A549 (cell line): ENCODE measurements at regions not wholly inside any gene's neighbourhood (a gene's known extent, or its start where the extent isn't known, plus 50 kb on each side); places are given as distances from the start of the nearest gene placed in this dataset.

Experiments used
- ATAC-seq, 2 experiments: fragments of 200-7000 bp in 1 of 2; fragments of >200 bp in 1 of 2; cut with Nextera tagmentation in 1 of 2; cut with Tn5 transposase in 1 of 2; 3 replicates each; pipeline versions ENCODE4 v1.8.0 to v1.9.1; 2018 to 2020; ENCODE audit warnings: mild to moderate bottlenecking in 1 of 2, moderate library complexity in 1 of 2
- CTCF ChIA-PET: fragments of 300-600 bp; sonication (Branson Sonifier 250); formaldehyde crosslinking; extraction: SDS; loops from one replicate; lab custom pipeline; 2021; ENCODE audit warnings: antibody characterized with exemption, inconsistent platforms; lab: Yijun Ruan, JAX
- POLR2A ChIA-PET: fragments of 350-600 bp; formaldehyde crosslinking; extraction: SDS; loops from one replicate; lab custom pipeline; 2021; ENCODE audit warnings: antibody characterized with exemption, inconsistent platforms; lab: Yijun Ruan, JAX
- DNase-seq, 2 experiments: peaks; one replicate each; pipeline versions ENCODE4 v3.0.0 to v3.0.0-alpha.2; 2011 to 2016; ENCODE audit warnings: low read depth in 1 of 2, low spot score in 1 of 2
- FAIRE-seq: peaks from 2 replicates; lab custom pipeline; 2011; peaks lifted over from hg19 to GRCh38; lab: Jason Lieb, UNC
- H3K27ac ChIP-seq, 2 experiments: fragments of >200 bp; sonication (Bioruptor Twin); formaldehyde crosslinking; 3 replicates each; pipeline ENCODE4 v1.5.1; 2016 to 2017
- H3K4me1 ChIP-seq: fragments of >200 bp; sonication (Bioruptor Twin); formaldehyde crosslinking; 3 replicates; pipeline ENCODE4 v1.6.1; 2016
- H3K4me2 ChIP-seq: fragments of >200 bp; sonication (Bioruptor Twin); formaldehyde crosslinking; 3 replicates; pipeline ENCODE4 v1.6.1; 2016
- H3K4me3 ChIP-seq: fragments of >200 bp; sonication (Bioruptor Twin); formaldehyde crosslinking; 3 replicates; pipeline ENCODE4 v1.5.1; 2016
- H3K9me3 ChIP-seq: fragments of >200 bp; sonication (Bioruptor Twin); formaldehyde crosslinking; 3 replicates; pipeline ENCODE4 v1.6.1; 2016
- ATOH8 ChIP-seq: fragments of 250-450 bp; sonication (Bioruptor Pico); IDR thresholded peaks from 2 replicates; pipeline ENCODE4 v1.5.0; 2020; ENCODE audit warnings: low read depth, mild to moderate bottlenecking, moderate library complexity
- CBX2 ChIP-seq: fragments of 200-600 bp; sonication (generic); IDR thresholded peaks from 2 replicates; pipeline ENCODE4 v1.6.1; 2016; ENCODE audit warnings: low read depth, mild to moderate bottlenecking, borderline replicate concordance
- CBX8 ChIP-seq: fragments of 200-600 bp; sonication (generic); IDR thresholded peaks from 2 replicates; pipeline ENCODE4 v1.6.1; 2016
- CHD4 ChIP-seq: fragments of 200-600 bp; sonication (generic); IDR thresholded peaks from 2 replicates; pipeline ENCODE4 v1.6.1; 2016; ENCODE audit warnings: antibody characterized with exemption, mild to moderate bottlenecking, borderline replicate concordance
- CTCF ChIP-seq: fragments of >200 bp; sonication (Bioruptor Twin); formaldehyde crosslinking; IDR thresholded peaks from 3 replicates; pipeline ENCODE4 v1.5.1; 2016
- EHF ChIP-seq: fragments of 250-450 bp; sonication (Bioruptor Pico); IDR thresholded peaks from 2 replicates; pipeline ENCODE4 v1.5.0; 2020; ENCODE audit warnings: mild to moderate bottlenecking
- EHMT2 ChIP-seq: fragments of 200-600 bp; sonication (generic); IDR thresholded peaks from 2 replicates; pipeline ENCODE4 v1.6.1; 2016; ENCODE audit warnings: antibody characterized with exemption, low read depth, mild to moderate bottlenecking, moderate library complexity
- ELK1 ChIP-seq: fragments of 150-350 bp; IDR thresholded peaks from 2 replicates; pipeline ENCODE4 v1.6.1; 2014; ENCODE audit warnings: low read depth, mild to moderate bottlenecking, low read length
- EP300 ChIP-seq, 2 experiments: fragments of >200 bp; sonication (Bioruptor Twin); formaldehyde crosslinking; IDR thresholded peaks; 2 replicates in 1 of 2; 3 replicates in 1 of 2; pipeline ENCODE4 v1.6.1; 2016 to 2017
- ESRRA ChIP-seq: fragments of 150-350 bp; IDR thresholded peaks from 2 replicates; pipeline ENCODE4 v1.6.1; 2014; ENCODE audit warnings: mild to moderate bottlenecking, low read length, borderline replicate concordance
- FOSL2 ChIP-seq, 2 experiments: fragments of 450-650 bp in 1 of 2; fragments of >200 bp in 1 of 2; sonication (Bioruptor Twin) in 1 of 2; formaldehyde crosslinking; IDR thresholded peaks; 2 replicates each; pipeline versions ENCODE4 v1.5.0 to v1.6.1; 2016 to 2020; ENCODE audit warnings: mild to moderate bottlenecking in 1 of 2, moderate library complexity in 1 of 2
- FOXS1 ChIP-seq: fragments of 250-450 bp; sonication (Bioruptor Pico); IDR thresholded peaks from 2 replicates; pipeline ENCODE4 v1.5.0; 2020; ENCODE audit warnings: mild to moderate bottlenecking, moderate library complexity
- HOXB13 ChIP-seq: fragments of 250-450 bp; sonication (Bioruptor Pico); IDR thresholded peaks from 2 replicates; pipeline ENCODE4 v1.5.0; 2020; ENCODE audit warnings: low read depth, mild to moderate bottlenecking, moderate library complexity
- HOXB5 ChIP-seq: fragments of 250-450 bp; sonication (Bioruptor Pico); IDR thresholded peaks from 2 replicates; pipeline ENCODE4 v1.5.0; 2020; ENCODE audit warnings: mild to moderate bottlenecking, moderate library complexity
- JUN ChIP-seq, 2 experiments: fragments of >200 bp; sonication (Bioruptor Twin); formaldehyde crosslinking; IDR thresholded peaks; 2 replicates in 1 of 2; 3 replicates in 1 of 2; pipeline ENCODE4 v1.6.1; 2016 to 2017
- KDM1A ChIP-seq: fragments of 200-600 bp; sonication (generic); IDR thresholded peaks from 2 replicates; pipeline ENCODE4 v1.6.1; 2016; ENCODE audit warnings: low read depth, mild to moderate bottlenecking
- MAFK ChIP-seq: fragments of 450-650 bp; IDR thresholded peaks from 2 replicates; pipeline ENCODE4 v1.6.1; 2014; ENCODE audit not compliant: partially characterized antibody
- NPAS2 ChIP-seq: fragments of 250-450 bp; sonication (Bioruptor Pico); IDR thresholded peaks from 2 replicates; pipeline ENCODE4 v1.8.0; 2022; ENCODE audit warnings: mild to moderate bottlenecking, moderate library complexity, borderline replicate concordance
- PBX3 ChIP-seq: IDR thresholded peaks from 2 replicates; pipeline ENCODE4 v1.6.1; 2012
- RAD21 ChIP-seq, 2 experiments: fragments of >200 bp in 1 of 2; sonication (Bioruptor Twin) in 1 of 2; formaldehyde crosslinking in 1 of 2; IDR thresholded peaks in 1 of 2; conservative IDR thresholded peaks in 1 of 2; 2 replicates in 1 of 2; 3 replicates in 1 of 2; pipeline ENCODE4 v1.6.1; 2012 to 2018; ENCODE audit warnings: inconsistent platforms in 1 of 2
- RCOR1 ChIP-seq: fragments of 150-350 bp; IDR thresholded peaks from 2 replicates; pipeline ENCODE4 v1.6.1; 2014; ENCODE audit warnings: antibody characterized with exemption, low read length, low read depth
- RFX5 ChIP-seq: fragments of 450-650 bp; IDR thresholded peaks from 2 replicates; pipeline ENCODE4 v1.7.1; 2014; ENCODE audit warnings: antibody characterized with exemption, mild to moderate bottlenecking, moderate library complexity
- SMC3 ChIP-seq: fragments of >200 bp; sonication (Bioruptor Twin); formaldehyde crosslinking; IDR thresholded peaks from 3 replicates; pipeline ENCODE4 v1.6.1; 2018; ENCODE audit warnings: inconsistent platforms
- SREBF2 ChIP-seq: fragments of 450-650 bp; IDR thresholded peaks from 2 replicates; pipeline ENCODE4 v1.6.1; 2014; ENCODE audit warnings: mild to moderate bottlenecking, moderate library complexity
- TP53 ChIP-seq: fragments of 250-450 bp; sonication (Bioruptor Pico); IDR thresholded peaks from 2 replicates; pipeline ENCODE4 v1.5.0; 2021; ENCODE audit warnings: mild to moderate bottlenecking, moderate library complexity
- USF2 ChIP-seq: fragments of 450-650 bp; IDR thresholded peaks from 2 replicates; pipeline ENCODE4 v1.6.1; 2014; ENCODE audit warnings: antibody characterized with exemption
- ZNF302 ChIP-seq: fragments of 250-450 bp; sonication (Bioruptor Pico); IDR thresholded peaks from 2 replicates; pipeline ENCODE4 v1.9.0; 2021; ENCODE audit warnings: inconsistent platforms, mild to moderate bottlenecking, moderate library complexity
- ZSCAN20 ChIP-seq: fragments of 250-450 bp; sonication (Bioruptor Pico); IDR thresholded peaks from 2 replicates; pipeline ENCODE4 v1.8.0; 2022; ENCODE audit warnings: mild to moderate bottlenecking, moderate library complexity
- WGBS: methylation state at CpG from one replicate; pipeline ENCODE4 v1.1.6; 2017; ENCODE audit errors: missing lambda C conversion rate; 5-methylcytosine and 5-hydroxymethylcytosine counted together

GRCh38 chr4:30536231-30536630 lies 183.9 kb upstream of the PCDH7 start:
- CTCF ChIA-PET, result no interaction called here
- H3K4me3 ChIP-seq, result no peak overlapping the region
- H3K9me3 ChIP-seq, result no peaks in the 10 kb centered on the region
- ATAC-seq (no peak), DNase-seq (no peak), FAIRE-seq (no peak)
- H3K27ac ChIP-seq, result no peak overlapping the region
- H3K4me2 ChIP-seq, result no peak overlapping the region
- 23% methylated on average over 2 of the region's 2 CpGs for WGBS
- H3K4me1 ChIP-seq, result no peaks in the 10 kb centered on the region
- TF ChIP-seq PBX3, result no peak
- TF ChIP-seq EHF, result no peak
- TF ChIP-seq HOXB5 (CRISPR knock-in tag), result no peak
- no peak for TF ChIP-seq NPAS2 (CRISPR knock-in tag)
- no peak for TF ChIP-seq FOXS1
- no peak for TF ChIP-seq CTCF
- TF ChIP-seq KDM1A, result no peak
- TF ChIP-seq SMC3, result no peak
- TF ChIP-seq EP300 (IDR thresholded peaks at IDR 0.05), result no peak
- TF ChIP-seq ESRRA, result no peak
- TF ChIP-seq USF2, result no peak
- TF ChIP-seq RAD21 (conservative IDR thresholded peaks at IDR 0.05 in 1 of 2, IDR thresholded peaks at IDR 0.05 in 1 of 2), result no peak
- no peak for TF ChIP-seq ZNF302
- no peak for TF ChIP-seq TP53 (CRISPR knock-in tag)
- TF ChIP-seq JUN (IDR thresholded peaks at IDR 0.05), result no peak
- no peak for TF ChIP-seq ZSCAN20 (CRISPR knock-in tag)
- no peak for TF ChIP-seq RFX5
- POLR2A ChIA-PET, result no interaction called here

GRCh38 chr4:30537456-30537855 lies 182.7 kb upstream of the PCDH7 start:
- ChIA-PET CTCF (no interaction called here), POLR2A (no interaction called here)
- Histone ChIP-seq H3K4me3 (no peak overlapping the region), H3K4me1 (no peaks in the 10 kb centered on the region), H3K9me3 (no peaks in the 10 kb centered on the region), H3K27ac (no peak overlapping the region), H3K4me2 (no peak overlapping the region)
- DNase-seq (peak in 1 of 2 experiments; percentile 7), ATAC-seq (no peak), FAIRE-seq (no peak)
- no peak for TF ChIP-seq CTCF
- no peak for TF ChIP-seq ESRRA
- 19% methylated on average over 3 of the region's 3 CpGs for WGBS

GRCh38 chr4:30538794-30539193 lies 181.4 kb upstream of the PCDH7 start:
- Histone ChIP-seq H3K4me3 (no peak overlapping the region), H3K9me3 (no peaks in the 10 kb centered on the region), H3K4me1 (no peaks in the 10 kb centered on the region), H3K4me2 (no peak overlapping the region), H3K27ac (no peak overlapping the region)
- ChIA-PET CTCF (no interaction called here), POLR2A (no interaction called here)
- no peak for ATAC-seq
- WGBS, result 36% methylated on average over 5 of the region's 5 CpGs
- FAIRE-seq, result no peak
- DNase-seq, result no peak
- TF ChIP-seq FOSL2 (IDR thresholded peaks at IDR 0.05), result no peak
- no peak for TF ChIP-seq FOSL2 (CRISPR knock-in tag; IDR thresholded peaks at IDR 0.05)
- no peak for TF ChIP-seq CHD4
- no peak for TF ChIP-seq MAFK
- TF ChIP-seq SREBF2, result no peak
- TF ChIP-seq ELK1, result no peak
- TF ChIP-seq CBX2, result no peak
- no peak for TF ChIP-seq HOXB5 (CRISPR knock-in tag)
- TF ChIP-seq HOXB13 (CRISPR knock-in tag), result no peak
- no peak for TF ChIP-seq ATOH8 (CRISPR knock-in tag)
- no peak for TF ChIP-seq EHMT2
- no peak for TF ChIP-seq CBX8
- no peak for TF ChIP-seq ZSCAN20 (CRISPR knock-in tag)
- no peak for TF ChIP-seq RFX5
- TF ChIP-seq RCOR1, result no peak
